Stomach (tissue), 8 donors: ENCODE measurements at regions not wholly inside any gene's neighbourhood (a gene's known extent, or its start where the extent isn't known, plus 50 kb on each side); places are given as distances from the start of the nearest gene placed in this dataset.

Experiments used
- DNase-seq, 2 donors: peaks; one replicate each; pipeline versions ENCODE4 v3.0.0 to v3.0.0-alpha.2; 2013 to 2019
- H3K27ac ChIP-seq, 5 donors: fragments of 200-600 bp in 4 of 5; sonication (generic) in 4 of 5; one replicate each; pipeline ENCODE4 v1.5.1; 2013 to 2019; ENCODE audit warnings: mild to moderate bottlenecking in 1 of 5, moderate library complexity in 1 of 5
- H3K27me3 ChIP-seq, 3 donors: fragments of 200-600 bp; sonication (generic); one replicate each; pipeline ENCODE4 v1.5.1; 2017 to 2019; ENCODE audit warnings: mixed run types in 1 of 3
- H3K36me3 ChIP-seq, 4 donors: fragments of 200-600 bp; sonication (generic); 1 replicate in 3 of 4; 2 replicates in 1 of 4; pipeline ENCODE4 v1.5.1; 2016 to 2019
- H3K4me1 ChIP-seq, 4 donors: fragments of 200-600 bp; sonication (generic); one replicate each; pipeline ENCODE4 v1.5.1; 2016 to 2019
- H3K4me3 ChIP-seq, 4 donors: fragments of 200-600 bp; sonication (generic) in 3 of 4; one replicate each; pipeline ENCODE4 v1.5.1; 2016 to 2019; ENCODE audit warnings: mild to moderate bottlenecking in 1 of 4
- H3K9me3 ChIP-seq, 4 donors: fragments of 200-600 bp; sonication (generic); one replicate each; pipeline ENCODE4 v1.5.1; 2016 to 2019
- CTCF ChIP-seq, 7 experiments: fragments of 450-650 bp in 4 of 7; fragments of 200-600 bp in 3 of 7; sonication (generic) in 3 of 7; IDR thresholded peaks; one replicate each; pipeline ENCODE4 v1.5.1; 2016 to 2019; ENCODE audit warnings: antibody characterized with exemption in 7 of 7, control low read depth in 2 of 7, mild to moderate bottlenecking in 1 of 7
- EP300 ChIP-seq: sonication (generic); formaldehyde crosslinking; IDR thresholded peaks from one replicate; pipeline ENCODE4 v1.6.1; 2017; ENCODE audit warnings: antibody characterized with exemption
- POLR2A ChIP-seq, 4 donors: fragments of 450-650 bp; IDR thresholded peaks; one replicate each; pipeline ENCODE4 v1.6.1; 2016; ENCODE audit warnings: antibody characterized with exemption in 4 of 4, control low read depth in 2 of 4, mild to moderate bottlenecking in 1 of 4, moderate library complexity in 1 of 4
- POLR2AphosphoS5 ChIP-seq, 3 donors: sonication (generic); formaldehyde crosslinking; IDR thresholded peaks; one replicate each; pipeline ENCODE4 v1.6.1; 2016; ENCODE audit warnings: antibody characterized with exemption in 3 of 3
- WGBS, 5 donors: extraction: QIAGEN DNeasy Blood & Tissue Kit in 3 of 5; methylation state at CpG; one replicate each; pipeline versions ENCODE4 v1.1.5 to v1.1.7; 2013 to 2018; 5-methylcytosine and 5-hydroxymethylcytosine counted together
- intact Hi-C: fragments of 100-400 bp; cut with DNase I; formaldehyde crosslinking; loops from one replicate; pipeline ENCODE4 v1.15.1; 2023; ENCODE audit warnings: low total_unique reads
- donor health status: healthy with polysubstance abuse.
- donor health status: Bipolar disorder and iron deficiency.
- donor health status: healthy.

GRCh38 chr5:174359071-174359470, 313.6 kb downstream of the NSG2 start:
- intact Hi-C loops, result no loop called here
- TF ChIP-seq EP300 (no peak), POLR2A (IDR thresholded peaks at IDR 0.05) (no peak), CTCF (IDR thresholded peaks at IDR 0.05) (no peak), POLR2AphosphoS5 (IDR thresholded peaks at IDR 0.05) (no peak)

GRCh38 chr5:174362514-174362913, 317.0 kb downstream of the NSG2 start:
- no peak overlapping the region for H3K4me3 ChIP-seq
- WGBS, 5 donors, result 82 to 95% (median 92%) methylated on average over 2 of the region's 2 CpGs
- intact Hi-C loops, result no loop called here
- TF ChIP-seq EP300 (no peak), POLR2AphosphoS5 (IDR thresholded peaks at IDR 0.05) (no peak), CTCF (IDR thresholded peaks at IDR 0.05) (no peak), POLR2A (IDR thresholded peaks at IDR 0.05) (no peak)
- H3K9me3 ChIP-seq, result peaks cover 0 to 13% (median 8%) of the 10 kb centered on the region in 4 donors
- DNase-seq, result no peak
- no peaks in the 10 kb centered on the region for H3K36me3 ChIP-seq
- no peaks in the 10 kb centered on the region for H3K27me3 ChIP-seq
- H3K27ac ChIP-seq, result no peak overlapping the region
- H3K4me1 ChIP-seq, result no peaks in the 10 kb centered on the region

More at GRCh38 chr5:174359071-174359470, 313.6 kb downstream of the NSG2 start:
- peaks cover 0 to 13% (median 8%) of the 10 kb centered on the region in 4 donors for H3K9me3 ChIP-seq
- H3K4me1 ChIP-seq, result no peaks in the 10 kb centered on the region
- 60 to 72% (median 70%) methylated on average over 4 of the region's 4 CpGs for WGBS, 5 donors
- DNase-seq, result no peak
- no peaks in the 10 kb centered on the region for H3K27me3 ChIP-seq
- no peak overlapping the region for H3K4me3 ChIP-seq
- no peaks in the 10 kb centered on the region for H3K36me3 ChIP-seq
- no peak overlapping the region for H3K27ac ChIP-seq

GRCh38 chr5:174363934-174364333, 318.4 kb downstream of the NSG2 start:
- Histone ChIP-seq H3K4me3 (no peak overlapping the region), H3K36me3 (no peaks in the 10 kb centered on the region), H3K27me3 (no peaks in the 10 kb centered on the region), H3K27ac (no peak overlapping the region), H3K4me1 (no peaks in the 10 kb centered on the region), H3K9me3 (peaks cover 0 to 13% (median 8%) of the 10 kb centered on the region in 4 donors)
- intact Hi-C loops, result no loop called here
- TF ChIP-seq EP300 (no peak), POLR2AphosphoS5 (IDR thresholded peaks at IDR 0.05) (no peak)
- no peak for DNase-seq

GRCh38 chr5:174364676-174365075, 319.2 kb downstream of the NSG2 start:
- no peak for DNase-seq
- Histone ChIP-seq H3K4me1 (no peaks in the 10 kb centered on the region), H3K27me3 (no peaks in the 10 kb centered on the region), H3K4me3 (no peak overlapping the region), H3K9me3 (peaks cover 0 to 13% (median 8%) of the 10 kb centered on the region in 4 donors), H3K36me3 (no peaks in the 10 kb centered on the region), H3K27ac (no peak overlapping the region)
- TF ChIP-seq EP300, result no peak
- TF ChIP-seq CTCF (IDR thresholded peaks at IDR 0.05), result no peak
- TF ChIP-seq POLR2AphosphoS5 (IDR thresholded peaks at IDR 0.05), result no peak
- no peak for TF ChIP-seq POLR2A (IDR thresholded peaks at IDR 0.05)
- WGBS, 5 donors, result 70 to 92% (median 85%) methylated on average over 2 of the region's 2 CpGs
- intact Hi-C loops, result no loop called here

- Histone ChIP-seq H3K27me3 (no peaks in the 10 kb centered on the region), H3K9me3 (no peaks in the 10 kb centered on the region), H3K4me1 (no peaks in the 10 kb centered on the region), H3K36me3 (no peaks in the 10 kb centered on the region), H3K27ac (no peak overlapping the region), H3K4me3 (no peak overlapping the region)
- TF ChIP-seq EP300 (no peak), CTCF (IDR thresholded peaks at IDR 0.05) (no peak), POLR2AphosphoS5 (IDR thresholded peaks at IDR 0.05) (no peak), POLR2A (IDR thresholded peaks at IDR 0.05) (no peak)
- WGBS, 5 donors, result 14 to 42% (median 22%) methylated on average over 8 to 10 of the region's 10 CpGs
- intact Hi-C loops, result no loop called here
- no peak for DNase-seq
These were observed 326.1 kb downstream of the NSG2 start for GRCh38 chr5:174371600-174372094.
